ENCODE measurements at regions not wholly inside any gene's neighbourhood (a gene's known extent, or its start where the extent isn't known, plus 50 kb on each side); places are given as distances from the start of the nearest gene placed in this dataset.

DNA sequence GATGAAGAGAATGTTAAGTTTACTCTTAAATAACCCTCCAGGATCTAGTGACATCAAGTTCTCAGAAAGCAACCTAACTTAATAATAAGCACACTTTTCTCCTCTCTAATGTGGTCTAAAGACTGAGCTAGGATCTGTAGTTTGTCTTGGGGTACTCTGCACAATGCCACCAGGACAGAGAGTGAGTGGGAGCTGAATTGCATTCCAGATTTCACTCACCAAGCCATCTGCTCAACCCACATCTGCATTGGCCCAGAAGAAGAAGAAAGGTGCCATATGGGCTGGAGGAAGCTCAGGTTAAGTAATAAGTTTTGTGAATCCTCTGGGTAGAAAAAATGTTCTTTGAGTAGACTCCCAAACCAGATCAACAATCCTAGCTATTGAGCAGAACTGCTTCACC, 384.6 kb downstream of the PPP3CA start:
- H3K4me3 ChIP-seq (replicated peaks in 1 of 2; ENCODE audit: low read depth in 1 of 2, low read length in 2 of 2): no peak overlapping the region
- no peaks in the 10 kb centered on the region for H3K4me1 ChIP-seq (ENCODE audit: control insufficient read depth in 1 of 2, insufficient read depth in 2 of 2, low read length in 2 of 2)
- H3K27me3 ChIP-seq (ENCODE audit: insufficient read depth, low read length): no peaks in the 10 kb centered on the region
- H4K20me1 ChIP-seq (ENCODE audit: insufficient read depth): no peaks in the 10 kb centered on the region
- DNase-seq (ENCODE audit: low read depth, low spot score): no peak
- POLR2A ChIA-PET: no interaction called here
- H3K9me2 ChIP-seq (ENCODE audit: insufficient read depth): no peaks in the 10 kb centered on the region
- intact Hi-C loops (cut with micrococcal nuclease): no loop called here
- no peaks in the 10 kb centered on the region for H3K36me3 ChIP-seq (ENCODE audit: control insufficient read depth in 1 of 2, insufficient read depth in 2 of 2, low read length in 2 of 2)
- H3K4me2 ChIP-seq (ENCODE audit: low read length): no peak overlapping the region
- TF ChIP-seq RAD21 (IDR thresholded peaks at IDR 0.05; ENCODE audit: low read depth) (no peak), EZH2phosphoT487 (IDR thresholded peaks at IDR 0.05; ENCODE audit: borderline replicate concordance) (no peak), EZH2 (IDR thresholded peaks at IDR 0.05) (no peak)
- H3K9me3 ChIP-seq (ENCODE audit: control insufficient read depth in 1 of 2, insufficient read depth in 1 of 2, low read depth in 1 of 2, low read length in 2 of 2): no peaks in the 10 kb centered on the region
- CTCF ChIA-PET: no interaction called here
- no TSS peak for BruUV-seq (replicated peaks)
- ATAC-seq: no peak
- no peak overlapping the region for H3K9ac ChIP-seq (ENCODE audit: low read length)
- no peaks in the 10 kb centered on the region for H3K79me2 ChIP-seq (ENCODE audit: insufficient read depth, low read length)
- H2AFZ ChIP-seq (ENCODE audit: low read depth, low read length, poor library complexity, severe bottlenecking): no peak overlapping the region
- RAD21 ChIA-PET (ENCODE audit: low non-redundant PET in 1 of 2, low total read pairs in 2 of 2, uncharacterized antibody in 2 of 2, unreplicated experiment in 2 of 2): no interaction called here
- no peak overlapping the region for H3K27ac ChIP-seq (ENCODE audit: low read depth, low read length)

DNA sequence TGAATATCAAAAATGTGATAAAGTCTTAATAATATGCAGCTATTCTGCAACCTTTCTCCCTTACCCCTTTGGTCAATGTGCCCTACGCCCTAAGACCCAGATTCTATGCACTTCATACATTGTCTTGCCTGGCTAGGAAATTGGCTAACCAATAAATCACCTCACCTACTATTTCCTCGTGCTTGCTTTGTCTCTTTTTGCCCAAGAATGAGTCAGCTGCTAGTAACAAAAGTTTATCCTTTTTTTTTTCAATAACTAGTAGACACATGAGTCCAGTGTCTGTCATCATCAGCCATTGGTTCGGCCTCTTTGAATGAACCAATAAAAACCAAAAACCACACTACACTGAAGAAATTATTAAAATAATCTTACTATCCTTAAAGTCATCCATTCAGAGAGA, 387.1 kb downstream of the PPP3CA start:
- no peak for ATAC-seq
- RAD21 ChIA-PET (ENCODE audit: low non-redundant PET in 1 of 2, low total read pairs in 2 of 2, uncharacterized antibody in 2 of 2, unreplicated experiment in 2 of 2): no interaction called here
- TF ChIP-seq JUND (IDR thresholded peaks at IDR 0.05) (no peak), EZH2 (IDR thresholded peaks at IDR 0.05) (no peak), EZH2phosphoT487 (IDR thresholded peaks at IDR 0.05; ENCODE audit: borderline replicate concordance) (no peak), SRF (IDR thresholded peaks at IDR 0.05; ENCODE audit: low read depth) (no peak), YY1 (IDR thresholded peaks at IDR 0.05; ENCODE audit: extremely low read depth, insufficient replicate concordance, low read depth, low read length) (no peak), POLR2AphosphoS5 (IDR thresholded peaks at IDR 0.05; ENCODE audit: low read depth, low read length) (no peak), CEBPB (IDR thresholded peaks at IDR 0.05; ENCODE audit: low read depth) (no peak), POLR2A (IDR thresholded peaks at IDR 0.05; ENCODE audit: borderline replicate concordance, extremely low read depth, insufficient read depth, insufficient read length) (no peak), SIN3A (IDR thresholded peaks at IDR 0.05; ENCODE audit: low read depth) (no peak), SP1 (IDR thresholded peaks at IDR 0.05; ENCODE audit: low read depth) (no peak), CBX3 (IDR thresholded peaks at IDR 0.05; ENCODE audit: low read depth) (no peak), EGR1 (IDR thresholded peaks at IDR 0.05; ENCODE audit: low read depth) (no peak), RAD21 (IDR thresholded peaks at IDR 0.05; ENCODE audit: low read depth) (no peak), ZNF274 (IDR thresholded peaks at IDR 0.05; ENCODE audit: low read depth, low read length) (no peak)
- TF ChIP-seq, protein P1, sequence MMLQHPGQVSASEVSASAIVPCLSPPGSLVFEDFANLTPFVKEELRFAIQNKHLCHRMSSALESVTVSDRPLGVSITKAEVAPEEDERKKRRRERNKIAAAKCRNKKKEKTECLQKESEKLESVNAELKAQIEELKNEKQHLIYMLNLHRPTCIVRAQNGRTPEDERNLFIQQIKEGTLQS (IDR thresholded peaks at IDR 0.05): no peak
- TF ChIP-seq, protein P2, sequence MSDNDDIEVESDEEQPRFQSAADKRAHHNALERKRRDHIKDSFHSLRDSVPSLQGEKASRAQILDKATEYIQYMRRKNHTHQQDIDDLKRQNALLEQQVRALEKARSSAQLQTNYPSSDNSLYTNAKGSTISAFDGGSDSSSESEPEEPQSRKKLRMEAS (IDR thresholded peaks at IDR 0.05): no peak
- TF ChIP-seq, protein P3, sequence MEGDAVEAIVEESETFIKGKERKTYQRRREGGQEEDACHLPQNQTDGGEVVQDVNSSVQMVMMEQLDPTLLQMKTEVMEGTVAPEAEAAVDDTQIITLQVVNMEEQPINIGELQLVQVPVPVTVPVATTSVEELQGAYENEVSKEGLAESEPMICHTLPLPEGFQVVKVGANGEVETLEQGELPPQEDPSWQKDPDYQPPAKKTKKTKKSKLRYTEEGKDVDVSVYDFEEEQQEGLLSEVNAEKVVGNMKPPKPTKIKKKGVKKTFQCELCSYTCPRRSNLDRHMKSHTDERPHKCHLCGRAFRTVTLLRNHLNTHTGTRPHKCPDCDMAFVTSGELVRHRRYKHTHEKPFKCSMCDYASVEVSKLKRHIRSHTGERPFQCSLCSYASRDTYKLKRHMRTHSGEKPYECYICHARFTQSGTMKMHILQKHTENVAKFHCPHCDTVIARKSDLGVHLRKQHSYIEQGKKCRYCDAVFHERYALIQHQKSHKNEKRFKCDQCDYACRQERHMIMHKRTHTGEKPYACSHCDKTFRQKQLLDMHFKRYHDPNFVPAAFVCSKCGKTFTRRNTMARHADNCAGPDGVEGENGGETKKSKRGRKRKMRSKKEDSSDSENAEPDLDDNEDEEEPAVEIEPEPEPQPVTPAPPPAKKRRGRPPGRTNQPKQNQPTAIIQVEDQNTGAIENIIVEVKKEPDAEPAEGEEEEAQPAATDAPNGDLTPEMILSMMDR (IDR thresholded peaks at IDR 0.05 in 2 of 3, conservative IDR thresholded peaks at IDR 0.05 in 1 of 3; ENCODE audit: borderline replicate concordance in 1 of 3, insufficient read depth in 1 of 3, low read depth in 2 of 3, low read length in 2 of 3): no peak
- TF ChIP-seq, protein P4, sequence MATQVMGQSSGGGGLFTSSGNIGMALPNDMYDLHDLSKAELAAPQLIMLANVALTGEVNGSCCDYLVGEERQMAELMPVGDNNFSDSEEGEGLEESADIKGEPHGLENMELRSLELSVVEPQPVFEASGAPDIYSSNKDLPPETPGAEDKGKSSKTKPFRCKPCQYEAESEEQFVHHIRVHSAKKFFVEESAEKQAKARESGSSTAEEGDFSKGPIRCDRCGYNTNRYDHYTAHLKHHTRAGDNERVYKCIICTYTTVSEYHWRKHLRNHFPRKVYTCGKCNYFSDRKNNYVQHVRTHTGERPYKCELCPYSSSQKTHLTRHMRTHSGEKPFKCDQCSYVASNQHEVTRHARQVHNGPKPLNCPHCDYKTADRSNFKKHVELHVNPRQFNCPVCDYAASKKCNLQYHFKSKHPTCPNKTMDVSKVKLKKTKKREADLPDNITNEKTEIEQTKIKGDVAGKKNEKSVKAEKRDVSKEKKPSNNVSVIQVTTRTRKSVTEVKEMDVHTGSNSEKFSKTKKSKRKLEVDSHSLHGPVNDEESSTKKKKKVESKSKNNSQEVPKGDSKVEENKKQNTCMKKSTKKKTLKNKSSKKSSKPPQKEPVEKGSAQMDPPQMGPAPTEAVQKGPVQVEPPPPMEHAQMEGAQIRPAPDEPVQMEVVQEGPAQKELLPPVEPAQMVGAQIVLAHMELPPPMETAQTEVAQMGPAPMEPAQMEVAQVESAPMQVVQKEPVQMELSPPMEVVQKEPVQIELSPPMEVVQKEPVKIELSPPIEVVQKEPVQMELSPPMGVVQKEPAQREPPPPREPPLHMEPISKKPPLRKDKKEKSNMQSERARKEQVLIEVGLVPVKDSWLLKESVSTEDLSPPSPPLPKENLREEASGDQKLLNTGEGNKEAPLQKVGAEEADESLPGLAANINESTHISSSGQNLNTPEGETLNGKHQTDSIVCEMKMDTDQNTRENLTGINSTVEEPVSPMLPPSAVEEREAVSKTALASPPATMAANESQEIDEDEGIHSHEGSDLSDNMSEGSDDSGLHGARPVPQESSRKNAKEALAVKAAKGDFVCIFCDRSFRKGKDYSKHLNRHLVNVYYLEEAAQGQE (IDR thresholded peaks at IDR 0.05; ENCODE audit: low read depth): no peak

More for the DNA sequence above, 387.1 kb downstream of the PPP3CA start:
- ChIA-PET POLR2A (no interaction called here), CTCF (no interaction called here)
- Histone ChIP-seq H3K4me2 (ENCODE audit: low read length) (no peak overlapping the region), H3K36me3 (ENCODE audit: control insufficient read depth in 1 of 2, insufficient read depth in 2 of 2, low read length in 2 of 2) (no peaks in the 10 kb centered on the region), H3K27me3 (ENCODE audit: insufficient read depth, low read length) (no peaks in the 10 kb centered on the region), H3K4me1 (ENCODE audit: control insufficient read depth in 1 of 2, insufficient read depth in 2 of 2, low read length in 2 of 2) (no peaks in the 10 kb centered on the region), H3K9me2 (ENCODE audit: insufficient read depth) (no peaks in the 10 kb centered on the region), H3K27ac (ENCODE audit: low read depth, low read length) (no peak overlapping the region), H3K9ac (ENCODE audit: low read length) (no peak overlapping the region), H3K4me3 (replicated peaks in 1 of 2; ENCODE audit: low read depth in 1 of 2, low read length in 2 of 2) (no peak overlapping the region), H3K9me3 (ENCODE audit: control insufficient read depth in 1 of 2, insufficient read depth in 1 of 2, low read depth in 1 of 2, low read length in 2 of 2) (no peaks in the 10 kb centered on the region), H4K20me1 (ENCODE audit: insufficient read depth) (no peaks in the 10 kb centered on the region), H3K79me2 (ENCODE audit: insufficient read depth, low read length) (no peaks in the 10 kb centered on the region), H2AFZ (ENCODE audit: low read depth, low read length, poor library complexity, severe bottlenecking) (no peak overlapping the region)
- intact Hi-C loops (cut with micrococcal nuclease): no loop called here
- no peak for DNase-seq (ENCODE audit: low read depth, low spot score)
- BruUV-seq (replicated peaks): no TSS peak
